GM23248 (cell line): ENCODE measurements at regions not wholly inside any gene's neighbourhood (a gene's known extent, or its start where the extent isn't known, plus 50 kb on each side); places are given as distances from the start of the nearest gene placed in this dataset.

Source experiments
- DNase-seq: peaks from one replicate; pipeline ENCODE4 v3.0.0-alpha.2; 2015
- H2AFZ ChIP-seq: fragments of 200-600 bp; sonication (generic); 2 replicates; pipeline ENCODE4 v1.6.1; 2016; ENCODE audit warnings: antibody characterized with exemption
- H3F3A ChIP-seq: fragments of 200-600 bp; sonication (generic); 2 replicates; pipeline ENCODE4 v1.6.1; 2016; ENCODE audit warnings: mild to moderate bottlenecking, antibody characterized with exemption, mixed run types; ENCODE audit not compliant: insufficient read depth
- H3K27ac ChIP-seq: fragments of 200-600 bp; sonication (generic); 2 replicates; pipeline ENCODE4 v1.5.1; 2016; ENCODE audit warnings: mild to moderate bottlenecking
- H3K27me3 ChIP-seq: fragments of 200-600 bp; sonication (generic); replicated peaks from 2 replicates; pipeline ENCODE4 v1.6.1; 2016; ENCODE audit warnings: mild to moderate bottlenecking; ENCODE audit not compliant: insufficient read depth
- H3K36me3 ChIP-seq: fragments of 200-600 bp; sonication (generic); 2 replicates; pipeline ENCODE4 v1.6.1; 2016; ENCODE audit warnings: low read depth, mild to moderate bottlenecking
- H3K4me1 ChIP-seq: fragments of 200-600 bp; sonication (generic); 2 replicates; pipeline ENCODE4 v1.6.1; 2016; ENCODE audit warnings: mild to moderate bottlenecking; ENCODE audit not compliant: insufficient read depth
- H3K4me2 ChIP-seq: fragments of 200-600 bp; sonication (generic); one replicate; pipeline ENCODE4 v1.6.1; 2016; ENCODE audit warnings: mild to moderate bottlenecking; ENCODE audit not compliant: unreplicated experiment
- H3K4me3 ChIP-seq: fragments of 200-600 bp; sonication (generic); 2 replicates; pipeline ENCODE4 v1.5.1; 2016; ENCODE audit warnings: mild to moderate bottlenecking
- H3K79me2 ChIP-seq: fragments of 200-600 bp; sonication (generic); 2 replicates; pipeline ENCODE4 v1.6.1; 2016; ENCODE audit warnings: mild to moderate bottlenecking; ENCODE audit not compliant: insufficient read depth
- H3K9ac ChIP-seq: fragments of 200-600 bp; sonication (generic); 2 replicates; pipeline ENCODE4 v1.6.1; 2016; ENCODE audit warnings: mild to moderate bottlenecking
- H3K9me2 ChIP-seq: fragments of 200-600 bp; sonication (generic); 2 replicates; pipeline ENCODE4 v1.6.1; 2016; ENCODE audit warnings: mixed run types, mild to moderate bottlenecking, moderate library complexity; ENCODE audit not compliant: insufficient read depth
- H3K9me3 ChIP-seq: fragments of 200-600 bp; sonication (generic); one replicate; pipeline ENCODE4 v1.6.1; 2017; ENCODE audit warnings: low read depth
- H4K20me1 ChIP-seq: fragments of 200-600 bp; sonication (generic); 2 replicates; pipeline ENCODE4 v1.6.0; 2016; ENCODE audit not compliant: insufficient read depth
- EZH2 ChIP-seq: fragments of 200-600 bp; sonication (generic); IDR thresholded peaks from 2 replicates; pipeline ENCODE4 v1.6.1; 2018; ENCODE audit warnings: antibody characterized with exemption, mild to moderate bottlenecking; ENCODE audit not compliant: insufficient read depth, poor library complexity, severe bottlenecking
- EZH2phosphoT487 ChIP-seq: fragments of 200-600 bp; sonication (generic); IDR thresholded peaks from 2 replicates; pipeline ENCODE4 v1.6.1; 2018; ENCODE audit warnings: antibody characterized with exemption, moderate library complexity, mild to moderate bottlenecking, low read depth; ENCODE audit not compliant: insufficient read depth
- WGBS, 2 experiments: methylation state at CpG; one replicate each; pipeline ENCODE4 v1.1.6; 2015 to 2017; ENCODE audit warnings: low lambda C conversion rate in 2 of 2, low coverage in 1 of 2; ENCODE audit errors: missing lambda C conversion rate in 2 of 2; 5-methylcytosine and 5-hydroxymethylcytosine counted together
- in situ Hi-C: fragments of 300-500 bp; cut with MboI; formaldehyde crosslinking; loops from 2 replicates; pipeline ENCODE4 v1.15.0; 2020

- no peak overlapping the region for H3K4me3 ChIP-seq
- no peaks in the 10 kb centered on the region for H3K9me2 ChIP-seq
- 72 to 73% methylated on average over 5 of the region's 5 CpGs for WGBS, 2 experiments
- peaks cover 6% of the 10 kb centered on the region for H3K9me3 ChIP-seq
- no peak overlapping the region for H2AFZ ChIP-seq
- H3K4me1 ChIP-seq, result peaks cover 22% of the 10 kb centered on the region
- peaks cover 9% of the 10 kb centered on the region; the same call in 1 of the 2 replicates for H3F3A ChIP-seq
- no peak overlapping the region for H3K4me2 ChIP-seq
- no peak overlapping the region for H3K9ac ChIP-seq
- H4K20me1 ChIP-seq, result no peaks in the 10 kb centered on the region
- no peak for TF ChIP-seq EZH2
- TF ChIP-seq EZH2phosphoT487, result no peak
- in situ Hi-C loops, result no loop called here
- no peak for DNase-seq
- no peak overlapping the region for H3K27ac ChIP-seq
- H3K27me3 ChIP-seq, result no peaks in the 10 kb centered on the region
- no peaks in the 10 kb centered on the region for H3K79me2 ChIP-seq
- H3K36me3 ChIP-seq, result no peaks in the 10 kb centered on the region
Observed at GRCh38 chr3:102125197-102125993, 276.1 kb downstream of the NFKBIZ start.

- H3F3A ChIP-seq, result peaks cover 14% of the 10 kb centered on the region; the same call in 1 of the 2 replicates
- in situ Hi-C loops, result no loop called here
- H3K9me3 ChIP-seq, result peaks cover 6% of the 10 kb centered on the region
- no peaks in the 10 kb centered on the region for H4K20me1 ChIP-seq
- H3K4me1 ChIP-seq, result peaks cover 25% of the 10 kb centered on the region
- H3K27me3 ChIP-seq, result no peaks in the 10 kb centered on the region
- H3K36me3 ChIP-seq, result no peaks in the 10 kb centered on the region
- H3K79me2 ChIP-seq, result no peaks in the 10 kb centered on the region
- H3K9me2 ChIP-seq, result no peaks in the 10 kb centered on the region
- no peak overlapping the region for H2AFZ ChIP-seq
- DNase-seq, result no peak
- no peak overlapping the region for H3K27ac ChIP-seq
- H3K9ac ChIP-seq, result no peak overlapping the region
- TF ChIP-seq EZH2 (no peak), EZH2phosphoT487 (no peak)
- H3K4me3 ChIP-seq, result no peak overlapping the region
- no peak overlapping the region for H3K4me2 ChIP-seq
- WGBS, 2 experiments, result 90 to 97% methylated on average over 1 of the region's 1 CpG
Observed at GRCh38 chr3:102125994-102126368, 276.7 kb downstream of the NFKBIZ start.

- H3K9ac ChIP-seq, result peak overlapping the region; percentile 32; the same call in 1 of the 2 replicates
- peaks cover 16% of the 10 kb centered on the region; the same call in 1 of the 2 replicates for H3F3A ChIP-seq
- no peaks in the 10 kb centered on the region for H3K9me3 ChIP-seq
- H3K4me2 ChIP-seq, result peak overlapping the region; percentile 29
- H3K4me3 ChIP-seq, result no peak overlapping the region; the same call in 1 of the 2 replicates
- no peak for TF ChIP-seq EZH2
- no peak for TF ChIP-seq EZH2phosphoT487
- no peaks in the 10 kb centered on the region for H4K20me1 ChIP-seq
- WGBS, 2 experiments, result 16 to 19% methylated on average over 3 of the region's 3 CpGs
- no peaks in the 10 kb centered on the region for H3K9me2 ChIP-seq
- H3K27me3 ChIP-seq, result no peaks in the 10 kb centered on the region
- in situ Hi-C loops, result no loop called here
- DNase-seq, result peak; percentile 78
- H3K27ac ChIP-seq, result peak overlapping the region; percentile 47
- peak overlapping the region; percentile 72 for H2AFZ ChIP-seq
- H3K4me1 ChIP-seq, result peaks cover 11% of the 10 kb centered on the region
- H3K79me2 ChIP-seq, result no peaks in the 10 kb centered on the region
- no peaks in the 10 kb centered on the region for H3K36me3 ChIP-seq
Observed at GRCh38 chr3:102129760-102130608, 280.7 kb downstream of the NFKBIZ start.

GRCh38 chr3:102132370-102132769 lies 283.1 kb downstream of the NFKBIZ start:
- H3F3A ChIP-seq, result peaks cover 16% of the 10 kb centered on the region; the same call in 1 of the 2 replicates
- no peak overlapping the region for H3K4me2 ChIP-seq
- no peaks in the 10 kb centered on the region for H3K9me2 ChIP-seq
- no peak overlapping the region for H3K27ac ChIP-seq
- no peaks in the 10 kb centered on the region for H4K20me1 ChIP-seq
- in situ Hi-C loops, result no loop called here
- no peak for TF ChIP-seq EZH2phosphoT487
- H3K4me1 ChIP-seq, result peaks cover 10% of the 10 kb centered on the region
- no peak overlapping the region for H2AFZ ChIP-seq
- no peaks in the 10 kb centered on the region for H3K27me3 ChIP-seq
- no peak overlapping the region for H3K9ac ChIP-seq
- peak; percentile 17 for DNase-seq
- H3K79me2 ChIP-seq, result no peaks in the 10 kb centered on the region
- no peaks in the 10 kb centered on the region for H3K36me3 ChIP-seq
- H3K4me3 ChIP-seq, result no peak overlapping the region
- H3K9me3 ChIP-seq, result no peaks in the 10 kb centered on the region
